ENCODE measurements at regions not wholly inside any gene's neighbourhood (a gene's known extent, or its start where the extent isn't known, plus 50 kb on each side); places are given as distances from the start of the nearest gene placed in this dataset.

DNA sequence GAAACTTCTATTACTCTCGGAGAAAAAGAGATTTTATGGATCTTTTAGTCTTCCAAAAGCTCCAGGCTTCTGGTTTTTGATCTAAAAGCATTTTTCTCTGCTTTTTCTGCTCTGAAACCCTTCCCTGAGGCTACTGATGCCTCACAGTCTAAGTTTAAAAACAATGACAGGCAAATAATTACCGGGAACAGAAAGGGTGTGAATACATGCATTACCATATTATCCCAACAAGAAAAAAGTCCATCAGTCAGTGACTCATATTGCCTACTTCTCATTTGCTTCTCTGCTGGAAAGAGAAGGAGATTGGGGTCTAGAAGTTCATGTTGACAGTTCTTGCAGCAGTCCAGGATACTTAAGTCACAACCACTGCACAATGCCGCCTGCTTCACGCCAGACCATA is 482.9 kb upstream of the C16orf82 start:
- CTCF ChIA-PET (ENCODE audit: low intra/inter-chr PET ratio) = no interaction called here
- TF ChIP-seq CHD2 (IDR thresholded peaks at IDR 0.05; ENCODE audit: low read depth, low read length) (no peak), NFIX (CRISPR knock-in tag; IDR thresholded peaks at IDR 0.05; ENCODE audit: low read depth) (no peak), ZC3H8 (IDR thresholded peaks at IDR 0.05) (no peak), GTF2A2 (tag; IDR thresholded peaks at IDR 0.05) (no peak), NR1H2 (CRISPR knock-in tag; IDR thresholded peaks at IDR 0.05) (no peak), PURB (CRISPR knock-in tag; IDR thresholded peaks at IDR 0.05; ENCODE audit: low read depth) (no peak), NFATC3 (IDR thresholded peaks at IDR 0.05) (no peak), EHMT2 (IDR thresholded peaks at IDR 0.05) (no peak), MBD2 (IDR thresholded peaks at IDR 0.05; ENCODE audit: borderline replicate concordance, low read depth) (no peak), MYBL2 (IDR thresholded peaks at IDR 0.05; ENCODE audit: low read depth) (no peak), MYBL2 (CRISPR knock-in tag; IDR thresholded peaks at IDR 0.05; ENCODE audit: borderline replicate concordance) (no peak), HMGN3 (IDR thresholded peaks at IDR 0.05; ENCODE audit: borderline replicate concordance, extremely low read depth, insufficient read length, low read depth, low read length) (no peak), TEAD1 (CRISPR knock-in tag; IDR thresholded peaks at IDR 0.05) (no peak), NELFE (IDR thresholded peaks at IDR 0.05; ENCODE audit: insufficient read depth, insufficient read length) (no peak), TCF7L2 (IDR thresholded peaks at IDR 0.05; ENCODE audit: low read depth, low read length) (no peak), ZNF274 (IDR thresholded peaks at IDR 0.05; ENCODE audit: borderline replicate concordance, low read depth, low read length) (no peak)
- TF ChIP-seq, protein P1, sequence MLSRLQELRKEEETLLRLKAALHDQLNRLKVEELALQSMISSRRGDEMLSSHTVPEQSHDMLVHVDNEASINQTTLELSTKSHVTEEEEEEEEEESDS (CRISPR knock-in tag; IDR thresholded peaks at IDR 0.05) = no peak
- Histone ChIP-seq H3K79me2 (ENCODE audit: control insufficient read depth, insufficient read depth, low read length) (no peaks in the 10 kb centered on the region), H4K20me1 (replicated peaks; ENCODE audit: control insufficient read depth, insufficient read depth, low read length) (no peaks in the 10 kb centered on the region), H3K4me3 (no peak overlapping the region), H3K27ac (ENCODE audit: extremely low read depth, low read depth, low read length) (no peak overlapping the region), H2AFZ (ENCODE audit: low read depth, low read length) (no peak overlapping the region), H3K36me3 (ENCODE audit: control insufficient read depth, insufficient read depth, low read length) (no peaks in the 10 kb centered on the region), H3K4me2 (ENCODE audit: insufficient read depth, low read length) (no peak overlapping the region), H3K9me3 (replicated peaks; ENCODE audit: control insufficient read depth, insufficient read depth, low read depth, low read length) (no peaks in the 10 kb centered on the region), H3K9ac (ENCODE audit: insufficient read depth in 1 of 2, low read depth in 2 of 2, low read length in 2 of 2) (no peak overlapping the region), H3K27me3 (ENCODE audit: control insufficient read depth in 2 of 2, insufficient read depth in 2 of 2, low read length in 2 of 2) (no peaks in the 10 kb centered on the region), H3K4me1 (replicated peaks in 1 of 2; ENCODE audit: control insufficient read depth in 2 of 2, insufficient read depth in 2 of 2, low read length in 2 of 2) (no peaks in the 10 kb centered on the region), H3K9me1 (ENCODE audit: control insufficient read depth, insufficient read depth, low read length) (no peaks in the 10 kb centered on the region)
- in situ Hi-C loops (cut with MboI) = no loop called here
- ATAC-seq (no peak), DNase-seq (ENCODE audit: extremely low read depth in 1 of 4, low spot score in 3 of 4) (no peak), FAIRE-seq (no peak)
- intact Hi-C loops (cut with micrococcal nuclease) = no loop called here
- WGBS (ENCODE audit: insufficient coverage, low coverage, missing lambda C conversion rate) = 0% methylated on average over 4 of the region's 4 CpGs
- BruUV-seq (replicated peaks) = no TSS peak
- POLR2A ChIA-PET = no interaction called here
